CD4-positive, alpha-beta memory T cell (primary cell): ENCODE measurements at regions not wholly inside any gene's neighbourhood (a gene's known extent, or its start where the extent isn't known, plus 50 kb on each side); places are given as distances from the start of the nearest gene placed in this dataset.

Source experiments
- CTCF ChIA-PET: fragments of 350-600 bp; sonication (Branson Sonifier 250); formaldehyde crosslinking; loops from one replicate; lab custom pipeline; 2021; ENCODE audit warnings: inconsistent platforms; ENCODE audit not compliant: partially characterized antibody; lab: Charles Lee
- POLR2A ChIA-PET: fragments of 350-600 bp; sonication (Branson Sonifier 250); formaldehyde crosslinking; loops from one replicate; lab custom pipeline; 2021; ENCODE audit not compliant: partially characterized antibody; lab: Charles Lee
- DNase-seq, 5 donors: peaks; one replicate each; pipeline versions ENCODE4 v3.0.0 to v3.0.0-alpha.2; 2020 to 2022; ENCODE audit warnings: mixed read lengths in 1 of 5
- H3K27ac ChIP-seq: one replicate; pipeline ENCODE4 v1.7.0; 2013; ENCODE audit warnings: low read depth, low read length
- H3K27me3 ChIP-seq: 2 replicates; pipeline ENCODE4 v1.7.0; 2013; ENCODE audit warnings: mild to moderate bottlenecking, low read length, moderate library complexity; ENCODE audit not compliant: insufficient read depth
- H3K36me3 ChIP-seq: 2 replicates; pipeline ENCODE4 v1.7.0; 2013; ENCODE audit warnings: mild to moderate bottlenecking, low read length, moderate library complexity; ENCODE audit not compliant: insufficient read depth
- H3K4me1 ChIP-seq: 2 replicates; pipeline ENCODE4 v1.7.0; 2013; ENCODE audit warnings: mild to moderate bottlenecking, low read length, moderate library complexity; ENCODE audit not compliant: insufficient read depth
- H3K4me3 ChIP-seq, 2 donors: one replicate each; pipeline ENCODE4 v1.7.0; 2013; ENCODE audit warnings: low read length in 2 of 2, mild to moderate bottlenecking in 1 of 2
- H3K9me3 ChIP-seq, 2 donors: one replicate each; pipeline ENCODE4 v1.7.0; 2013; ENCODE audit warnings: low read length in 2 of 2, control low read depth in 1 of 2; ENCODE audit not compliant: control insufficient read depth in 1 of 2
- H3K27ac Mint-ChIP-seq, 7 donors: one replicate each; pipeline ENCODE4 v1.8.0; 2020 to 2021; ENCODE audit warnings: mixed read lengths in 7 of 7, mild to moderate bottlenecking in 6 of 7, inconsistent platforms in 3 of 7, moderate library complexity in 3 of 7
- H3K27me3 Mint-ChIP-seq, 2 donors: one replicate each; pipeline ENCODE4 v1.8.0; 2020 to 2021; ENCODE audit warnings: mixed read lengths in 2 of 2
- H3K36me3 Mint-ChIP-seq, 2 donors: one replicate each; pipeline ENCODE4 v1.8.0; 2020 to 2021; ENCODE audit warnings: mixed read lengths in 2 of 2, inconsistent platforms in 1 of 2, mild to moderate bottlenecking in 1 of 2
- H3K4me1 Mint-ChIP-seq, 4 donors: one replicate each; pipeline ENCODE4 v1.8.0; 2020 to 2021; ENCODE audit warnings: mixed read lengths in 4 of 4, mild to moderate bottlenecking in 1 of 4
- H3K4me3 Mint-ChIP-seq, 8 donors: one replicate each; pipeline ENCODE4 v1.8.0; 2020 to 2021; ENCODE audit warnings: mixed read lengths in 8 of 8, mild to moderate bottlenecking in 7 of 8, moderate library complexity in 6 of 8, inconsistent platforms in 3 of 8
- H3K9me3 Mint-ChIP-seq, 8 donors: one replicate each; pipeline ENCODE4 v1.8.0; 2020 to 2021; ENCODE audit warnings: mixed read lengths in 8 of 8, mild to moderate bottlenecking in 5 of 8, inconsistent platforms in 3 of 8, moderate library complexity in 1 of 8
- intact Hi-C: fragments of 100-400 bp; cut with micrococcal nuclease; formaldehyde crosslinking; loops from one replicate; pipeline ENCODE4 v1.15.1; 2023

DNA sequence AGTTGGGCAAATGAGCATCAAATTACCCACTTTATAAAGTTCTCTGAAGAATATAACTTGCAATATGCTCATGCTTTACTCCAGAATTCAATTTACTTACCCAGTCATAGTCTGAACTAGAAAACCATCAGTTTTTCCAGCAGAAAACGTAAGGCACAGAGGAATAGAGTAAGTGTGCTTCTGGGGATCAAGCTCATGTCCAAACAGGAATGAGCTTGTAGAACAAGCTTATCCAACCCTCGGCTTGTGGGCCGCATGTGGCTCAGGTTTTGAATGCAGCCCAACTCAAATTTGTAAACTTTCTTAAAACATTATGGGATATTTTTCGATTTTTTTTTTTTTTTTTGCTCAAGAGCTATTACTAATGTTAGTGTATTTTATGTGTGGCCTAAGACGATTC, 308.5 kb upstream of the KLF12 start:
- no peak overlapping the region for H3K27ac ChIP-seq
- POLR2A ChIA-PET, result no interaction called here
- H3K9me3 ChIP-seq, result no peaks in the 10 kb centered on the region
- Mint-ChIP-seq H3K4me3 (peak overlapping the region in 1 of 8 donors; percentile 31), H3K27ac (no peak overlapping the region), H3K4me1 (no peaks in the 10 kb centered on the region), H3K27me3 (peaks cover 0 to under 1% of the 10 kb centered on the region in 2 donors), H3K36me3 (peaks cover 3 to 18% of the 10 kb centered on the region in 2 donors), H3K9me3 (peaks cover 0 to 10% (median 3%) of the 10 kb centered on the region in 8 donors)
- no peak overlapping the region for H3K4me3 ChIP-seq
- CTCF ChIA-PET, result no interaction called here
- intact Hi-C loops, result no loop called here
- H3K4me1 ChIP-seq, result no peaks in the 10 kb centered on the region
- H3K36me3 ChIP-seq, result no peaks in the 10 kb centered on the region
- DNase-seq, result no peak
- H3K27me3 ChIP-seq, result no peaks in the 10 kb centered on the region

DNA sequence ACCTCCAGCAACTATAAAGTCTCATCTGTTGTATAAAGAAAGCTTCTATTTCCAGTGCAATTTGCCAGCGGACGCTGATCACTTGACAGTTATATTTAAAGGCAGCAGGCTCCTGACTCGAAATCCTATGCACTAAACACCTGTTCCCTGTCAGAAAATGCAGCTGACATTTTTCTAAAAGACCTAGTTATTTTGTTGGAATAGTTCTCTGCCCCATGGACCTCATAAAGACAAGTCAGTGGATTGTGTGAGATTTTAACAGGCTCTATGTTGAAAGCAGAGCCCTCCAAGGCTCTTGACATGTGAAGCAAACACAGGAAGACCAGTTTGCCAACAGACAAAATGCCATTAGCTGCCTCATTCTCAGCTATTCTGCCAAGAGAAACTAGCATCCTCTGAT, 304.7 kb upstream of the KLF12 start:
- Mint-ChIP-seq H3K27ac (no peak overlapping the region), H3K4me3 (no peak overlapping the region), H3K9me3 (peaks cover 0 to 10% (median 3%) of the 10 kb centered on the region in 8 donors), H3K27me3 (no peaks in the 10 kb centered on the region), H3K4me1 (peaks cover 0 to 3% (median 0%) of the 10 kb centered on the region in 4 donors), H3K36me3 (peaks cover 2 to 16% of the 10 kb centered on the region in 2 donors)
- no peaks in the 10 kb centered on the region for H3K36me3 ChIP-seq
- intact Hi-C loops, result no loop called here
- H3K4me1 ChIP-seq, result no peaks in the 10 kb centered on the region
- H3K27me3 ChIP-seq, result no peaks in the 10 kb centered on the region
- no peaks in the 10 kb centered on the region for H3K9me3 ChIP-seq
- no peak for DNase-seq
- H3K4me3 ChIP-seq, result no peak overlapping the region
- H3K27ac ChIP-seq, result no peak overlapping the region
- POLR2A ChIA-PET, result no interaction called here
- CTCF ChIA-PET, result no interaction called here

DNA sequence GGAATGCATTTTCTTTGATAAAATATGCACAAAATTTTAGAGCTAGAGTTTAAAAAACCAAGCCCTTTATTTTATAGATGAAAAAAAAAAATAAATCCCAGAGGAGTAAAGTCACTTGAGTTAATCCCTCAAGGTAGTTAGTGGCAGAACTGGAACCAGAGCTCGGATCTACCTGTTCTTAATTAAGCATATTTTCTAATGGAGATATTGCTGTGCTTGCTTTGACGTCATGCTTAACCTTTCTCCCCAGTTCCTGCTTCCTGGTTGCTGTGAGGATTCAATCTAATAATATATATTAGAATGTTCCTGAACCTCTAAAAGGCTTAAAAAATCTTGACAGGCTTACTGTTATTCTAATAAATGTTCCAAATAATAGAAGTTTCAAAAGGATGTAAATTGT, 300.6 kb upstream of the KLF12 start:
- DNase-seq, result no peak
- no peaks in the 10 kb centered on the region for H3K27me3 Mint-ChIP-seq
- ChIA-PET POLR2A (no interaction called here), CTCF (no interaction called here)
- H3K36me3 Mint-ChIP-seq, result peaks cover 2 to 7% of the 10 kb centered on the region in 2 donors
- no peak overlapping the region for H3K27ac Mint-ChIP-seq
- H3K9me3 ChIP-seq, result no peaks in the 10 kb centered on the region
- peaks cover 0 to 3% (median 0%) of the 10 kb centered on the region in 4 donors for H3K4me1 Mint-ChIP-seq
- intact Hi-C loops, result no loop called here
- H3K9me3 Mint-ChIP-seq, result peaks cover 0 to 4% (median 0%) of the 10 kb centered on the region in 8 donors
- no peak overlapping the region for H3K27ac ChIP-seq
- H3K4me3 Mint-ChIP-seq, result no peak overlapping the region
- H3K27me3 ChIP-seq, result no peaks in the 10 kb centered on the region
- H3K4me3 ChIP-seq, result no peak overlapping the region
- H3K36me3 ChIP-seq, result no peaks in the 10 kb centered on the region
- H3K4me1 ChIP-seq, result no peaks in the 10 kb centered on the region

DNA sequence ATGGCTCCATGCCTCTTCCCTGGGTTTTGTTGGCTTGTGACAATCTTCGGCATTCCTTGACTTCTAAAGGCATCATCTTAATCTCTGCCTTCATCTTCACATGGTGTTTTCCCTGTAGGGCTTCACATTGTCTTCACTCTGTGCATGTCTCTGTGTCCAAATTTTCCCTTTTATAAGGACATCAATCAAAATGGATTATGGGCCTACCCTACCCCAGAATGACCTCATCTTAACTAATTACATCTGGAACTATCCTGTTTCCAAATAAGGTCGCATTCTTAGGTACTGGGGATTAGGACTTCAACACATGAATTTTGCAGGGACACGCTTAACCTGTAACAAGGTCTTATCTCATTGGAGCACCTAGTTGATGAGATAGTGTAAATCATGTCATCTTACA, 290.3 kb upstream of the KLF12 start:
- no peaks in the 10 kb centered on the region for H3K27me3 ChIP-seq
- peaks cover 0 to 2% of the 10 kb centered on the region in 2 donors for H3K27me3 Mint-ChIP-seq
- POLR2A ChIA-PET, result no interaction called here
- H3K4me3 ChIP-seq, result no peak overlapping the region
- DNase-seq, result no peak
- no peaks in the 10 kb centered on the region for H3K4me1 Mint-ChIP-seq
- peaks cover 0 to 4% (median 1%) of the 10 kb centered on the region in 8 donors for H3K9me3 Mint-ChIP-seq
- no peak overlapping the region for H3K4me3 Mint-ChIP-seq
- H3K36me3 Mint-ChIP-seq, result peaks cover 2 to 9% of the 10 kb centered on the region in 2 donors
- H3K4me1 ChIP-seq, result no peaks in the 10 kb centered on the region
- no peaks in the 10 kb centered on the region for H3K36me3 ChIP-seq
- no peak overlapping the region for H3K27ac ChIP-seq
- no peaks in the 10 kb centered on the region for H3K9me3 ChIP-seq
- no peak overlapping the region for H3K27ac Mint-ChIP-seq
- intact Hi-C loops, result no loop called here
- CTCF ChIA-PET, result no interaction called here

DNA sequence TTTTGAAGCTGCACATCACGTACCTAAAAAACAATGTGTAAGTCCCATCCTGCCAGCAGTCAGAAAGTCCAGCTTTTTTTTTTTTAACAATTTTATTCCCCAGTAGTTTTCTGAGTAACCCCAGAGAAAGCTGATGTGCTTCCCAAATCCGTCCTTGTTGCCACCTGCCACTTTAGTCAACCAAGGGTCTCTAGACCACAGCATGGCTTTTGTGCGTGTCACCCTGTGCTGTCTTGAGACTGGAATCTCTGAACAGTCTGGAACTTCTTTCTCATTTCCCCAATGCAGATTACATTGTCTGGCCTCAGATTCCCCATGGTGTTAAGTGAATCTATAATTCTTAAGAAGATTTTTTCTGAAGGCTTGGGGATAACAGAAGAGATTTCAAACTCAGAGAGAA, 289.2 kb upstream of the KLF12 start:
- H3K27ac ChIP-seq, result no peak overlapping the region
- ChIA-PET CTCF (no interaction called here), POLR2A (interaction anchor here (0.7 kb wide), 1 partner anchor 884 kb away, joined by 3 read pairs; no protein-coding TSS in a partner anchor)
- no peak overlapping the region for H3K4me3 ChIP-seq
- intact Hi-C loops, result no loop called here
- no peaks in the 10 kb centered on the region for H3K9me3 ChIP-seq
- Mint-ChIP-seq H3K36me3 (peaks cover 2 to 9% of the 10 kb centered on the region in 2 donors), H3K27me3 (peaks cover 0 to 2% of the 10 kb centered on the region in 2 donors), H3K4me3 (no peak overlapping the region), H3K4me1 (no peaks in the 10 kb centered on the region), H3K27ac (no peak overlapping the region), H3K9me3 (peaks cover 0 to 4% (median 1%) of the 10 kb centered on the region in 8 donors)
- no peak for DNase-seq
- no peaks in the 10 kb centered on the region for H3K36me3 ChIP-seq
- no peaks in the 10 kb centered on the region for H3K27me3 ChIP-seq
- no peaks in the 10 kb centered on the region for H3K4me1 ChIP-seq

DNA sequence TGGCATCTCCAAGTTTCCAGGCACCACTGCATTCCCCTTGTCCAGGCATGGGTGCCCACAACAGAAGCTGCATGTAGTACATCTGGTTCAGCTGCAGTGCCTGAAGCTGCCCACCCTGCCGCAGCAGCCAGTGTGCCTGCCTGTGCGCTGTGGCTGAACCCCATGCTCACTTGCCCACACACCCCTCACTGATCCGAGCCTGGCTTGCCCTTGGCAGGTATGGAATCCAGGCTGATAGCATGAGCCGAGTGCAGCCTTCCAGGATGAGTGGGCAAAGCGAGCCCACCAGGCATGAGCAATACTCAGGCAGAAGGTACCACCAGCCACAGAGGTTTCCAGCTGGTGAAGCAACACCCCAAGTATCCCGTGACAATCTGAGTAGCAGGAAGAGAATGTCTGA, 280.3 kb upstream of the KLF12 start:
- H3K27ac Mint-ChIP-seq, result no peak overlapping the region
- H3K27me3 Mint-ChIP-seq, result no peaks in the 10 kb centered on the region
- Histone ChIP-seq H3K27me3 (no peaks in the 10 kb centered on the region), H3K4me1 (no peaks in the 10 kb centered on the region), H3K27ac (no peak overlapping the region), H3K36me3 (no peaks in the 10 kb centered on the region), H3K4me3 (no peak overlapping the region), H3K9me3 (no peaks in the 10 kb centered on the region)
- H3K36me3 Mint-ChIP-seq, result peaks cover 11 to 32% of the 10 kb centered on the region in 2 donors
- no peak for DNase-seq
- POLR2A ChIA-PET, result no interaction called here
- H3K4me1 Mint-ChIP-seq, result no peaks in the 10 kb centered on the region
- intact Hi-C loops, result no loop called here
- H3K9me3 Mint-ChIP-seq, result peaks cover 0 to 12% (median 4%) of the 10 kb centered on the region in 8 donors
- H3K4me3 Mint-ChIP-seq, result no peak overlapping the region
- CTCF ChIA-PET, result no interaction called here

DNA sequence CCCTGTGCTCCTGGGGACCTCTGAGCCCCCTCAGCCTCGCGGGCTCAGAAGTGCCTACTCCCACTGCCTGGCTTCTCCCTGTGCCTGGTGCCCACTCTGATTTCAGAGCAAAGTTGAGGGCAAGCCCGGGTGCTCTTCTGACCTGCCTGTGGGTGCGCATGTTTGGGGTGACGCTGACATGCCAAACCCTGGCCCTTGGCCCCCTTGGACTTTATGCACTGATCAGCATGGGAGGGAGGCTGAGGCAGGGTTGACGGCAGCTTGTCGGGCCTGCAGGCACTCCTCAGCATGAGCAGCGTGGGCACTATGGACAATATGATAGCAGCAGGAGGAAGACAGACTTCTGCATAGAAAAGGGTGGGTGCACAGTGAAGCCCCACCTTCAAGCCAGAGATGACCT, 279.3 kb upstream of the KLF12 start:
- Mint-ChIP-seq H3K4me1 (no peaks in the 10 kb centered on the region), H3K36me3 (peaks cover 15 to 40% of the 10 kb centered on the region in 2 donors), H3K9me3 (peaks cover 0 to 12% (median 4%) of the 10 kb centered on the region in 8 donors), H3K4me3 (no peak overlapping the region), H3K27ac (no peak overlapping the region), H3K27me3 (no peaks in the 10 kb centered on the region)
- no peaks in the 10 kb centered on the region for H3K36me3 ChIP-seq
- CTCF ChIA-PET, result no interaction called here
- DNase-seq, result no peak
- intact Hi-C loops, result no loop called here
- H3K27ac ChIP-seq, result no peak overlapping the region
- H3K27me3 ChIP-seq, result no peaks in the 10 kb centered on the region
- no peak overlapping the region for H3K4me3 ChIP-seq
- no peaks in the 10 kb centered on the region for H3K4me1 ChIP-seq
- no peaks in the 10 kb centered on the region for H3K9me3 ChIP-seq
- POLR2A ChIA-PET, result no interaction called here
